Uterus (tissue), 3 donors: ENCODE measurements at regions not wholly inside any gene's neighbourhood (a gene's known extent, or its start where the extent isn't known, plus 50 kb on each side); places are given as distances from the start of the nearest gene placed in this dataset.

Experiments
- DNase-seq, 2 donors: peaks; one replicate each; pipeline ENCODE4 v3.0.0-alpha.2; 2019 to 2020
- H3K27ac ChIP-seq, 2 donors: fragments of 200-600 bp; sonication (generic); 1 replicate in 1 of 2; 2 replicates in 1 of 2; pipeline ENCODE4 v1.5.1; 2016 to 2018
- H3K27me3 ChIP-seq, 2 donors: fragments of 200-600 bp; sonication (generic); one replicate each; pipeline ENCODE4 v1.5.1; 2018 to 2019; ENCODE audit warnings: control low read depth in 1 of 2
- H3K36me3 ChIP-seq, 2 donors: fragments of 200-600 bp; sonication (generic); one replicate each; pipeline ENCODE4 v1.5.1; 2019; ENCODE audit warnings: control low read depth in 1 of 2
- H3K4me1 ChIP-seq, 2 donors: fragments of 200-600 bp; sonication (generic); one replicate each; pipeline ENCODE4 v1.5.1; 2018 to 2019; ENCODE audit warnings: control low read depth in 1 of 2
- H3K4me3 ChIP-seq, 2 donors: fragments of 200-600 bp; sonication (generic); 1 replicate in 1 of 2; 2 replicates in 1 of 2; pipeline ENCODE4 v1.5.1; 2018 to 2019; ENCODE audit warnings: mild to moderate bottlenecking in 1 of 2
- H3K9me3 ChIP-seq, 2 donors: fragments of 200-600 bp; sonication (generic); one replicate each; pipeline ENCODE4 v1.5.1; 2019; ENCODE audit warnings: control low read depth in 1 of 2
- CTCF ChIP-seq, 4 experiments: fragments of 200-600 bp in 2 of 4; fragments of 450-650 bp in 2 of 4; sonication (generic) in 2 of 4; IDR thresholded peaks; one replicate each; pipeline ENCODE4 v1.5.1; 2016 to 2019; ENCODE audit warnings: antibody characterized with exemption in 4 of 4, mild to moderate bottlenecking in 2 of 4, moderate library complexity in 1 of 4
- POLR2A ChIP-seq, 2 donors: fragments of 450-650 bp; IDR thresholded peaks; one replicate each; pipeline ENCODE4 v1.6.1; 2016; ENCODE audit warnings: antibody characterized with exemption in 2 of 2, mild to moderate bottlenecking in 1 of 2, moderate library complexity in 1 of 2
- intact Hi-C: fragments of 100-400 bp; cut with DNase I; formaldehyde crosslinking; loops from one replicate; pipeline ENCODE4 v1.15.1; 2023; ENCODE audit warnings: low total_unique reads
- donor health status: DM: yes; HTN: yes; CAD: no.

GRCh38 chr20:52533401-52533800 is 341.8 kb upstream of the ZFP64 start:
- intact Hi-C loops, result no loop called here
- no peak for TF ChIP-seq CTCF (IDR thresholded peaks at IDR 0.05)
- no peak for TF ChIP-seq POLR2A (IDR thresholded peaks at IDR 0.05)
- Histone ChIP-seq H3K9me3 (no peaks in the 10 kb centered on the region), H3K4me3 (no peak overlapping the region), H3K4me1 (no peaks in the 10 kb centered on the region), H3K36me3 (no peaks in the 10 kb centered on the region), H3K27ac (no peak overlapping the region), H3K27me3 (no peaks in the 10 kb centered on the region)
- DNase-seq, result no peak

GRCh38 chr20:52532674-52533073 is 341.1 kb upstream of the ZFP64 start:
- Histone ChIP-seq H3K27ac (no peak overlapping the region), H3K27me3 (no peaks in the 10 kb centered on the region), H3K4me3 (no peak overlapping the region), H3K36me3 (no peaks in the 10 kb centered on the region), H3K4me1 (no peaks in the 10 kb centered on the region), H3K9me3 (no peaks in the 10 kb centered on the region)
- TF ChIP-seq CTCF (IDR thresholded peaks at IDR 0.05), result no peak
- intact Hi-C loops, result no loop called here
- DNase-seq, result no peak

GRCh38 chr20:52530571-52530970 is 339.0 kb upstream of the ZFP64 start:
- TF ChIP-seq CTCF (IDR thresholded peaks at IDR 0.05), result no peak
- TF ChIP-seq POLR2A (IDR thresholded peaks at IDR 0.05), result no peak
- H3K36me3 ChIP-seq, result no peaks in the 10 kb centered on the region
- no peaks in the 10 kb centered on the region for H3K4me1 ChIP-seq
- DNase-seq, result no peak
- intact Hi-C loops, result no loop called here
- H3K27ac ChIP-seq, result no peak overlapping the region
- no peaks in the 10 kb centered on the region for H3K9me3 ChIP-seq
- H3K4me3 ChIP-seq, result no peak overlapping the region
- H3K27me3 ChIP-seq, result no peaks in the 10 kb centered on the region

- no peak overlapping the region for H3K27ac ChIP-seq
- no peak overlapping the region for H3K4me3 ChIP-seq
- no peaks in the 10 kb centered on the region for H3K36me3 ChIP-seq
- no peaks in the 10 kb centered on the region for H3K9me3 ChIP-seq
- H3K4me1 ChIP-seq, result no peaks in the 10 kb centered on the region
- H3K27me3 ChIP-seq, result no peaks in the 10 kb centered on the region
- no peak for TF ChIP-seq POLR2A (IDR thresholded peaks at IDR 0.05)
- no peak for TF ChIP-seq CTCF (IDR thresholded peaks at IDR 0.05)
- no peak for DNase-seq
- intact Hi-C loops, result no loop called here
Measured at GRCh38 chr20:52529826-52530225, 338.2 kb upstream of the ZFP64 start.

GRCh38 chr20:52524861-52525260 is 333.3 kb upstream of the ZFP64 start:
- TF ChIP-seq POLR2A (IDR thresholded peaks at IDR 0.05) (no peak), CTCF (IDR thresholded peaks at IDR 0.05) (no peak)

More at GRCh38 chr20:52524861-52525260, 333.3 kb upstream of the ZFP64 start:
- Histone ChIP-seq H3K4me3 (no peak overlapping the region), H3K27ac (no peak overlapping the region), H3K9me3 (no peaks in the 10 kb centered on the region), H3K36me3 (no peaks in the 10 kb centered on the region), H3K27me3 (no peaks in the 10 kb centered on the region), H3K4me1 (no peaks in the 10 kb centered on the region)
- no peak for DNase-seq
- intact Hi-C loops, result no loop called here
